Hepatocyte (in vitro differentiated cells): ENCODE measurements at regions not wholly inside any gene's neighbourhood (a gene's known extent, or its start where the extent isn't known, plus 50 kb on each side); places are given as distances from the start of the nearest gene placed in this dataset.

Experiments used
- CTCF ChIP-seq: fragments of 200-600 bp; sonication (generic); IDR thresholded peaks from 2 replicates; pipeline ENCODE4 v1.5.1; 2016; ENCODE audit warnings: antibody characterized with exemption, mild to moderate bottlenecking; ENCODE audit not compliant: poor library complexity
- EZH2 ChIP-seq: fragments of 200-600 bp; sonication (generic); IDR thresholded peaks from 2 replicates; pipeline ENCODE4 v1.6.1; 2016; ENCODE audit warnings: antibody characterized with exemption, mild to moderate bottlenecking, borderline replicate concordance
- EZH2phosphoT487 ChIP-seq: fragments of 200-600 bp; sonication (generic); IDR thresholded peaks from one replicate; pipeline ENCODE4 v1.6.1; 2018; ENCODE audit warnings: antibody characterized with exemption, mild to moderate bottlenecking, low read depth, moderate library complexity; ENCODE audit not compliant: unreplicated experiment, severe bottlenecking

DNA sequence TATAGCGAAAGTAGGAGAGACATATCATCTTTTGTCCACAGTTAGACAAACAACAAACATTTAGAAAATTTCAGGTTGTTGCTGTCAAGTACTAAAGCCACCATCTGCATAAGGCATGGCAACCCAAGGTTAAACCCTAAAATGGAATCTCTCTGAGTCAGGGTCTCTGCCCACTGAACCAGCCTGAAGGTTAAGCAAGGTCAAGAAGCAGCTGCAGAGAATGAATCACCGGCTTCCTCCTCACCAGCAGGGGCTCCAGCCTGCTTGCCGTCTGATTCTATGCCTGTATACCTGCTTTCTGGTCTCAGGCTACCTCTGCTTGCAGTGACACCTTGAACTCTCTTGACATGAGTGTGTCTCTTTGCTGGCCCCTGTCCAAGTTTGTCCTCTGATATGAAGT is 726.2 kb upstream of the SGCG start:
- no peak for TF ChIP-seq CTCF
- no peak for TF ChIP-seq EZH2
- no peak for TF ChIP-seq EZH2phosphoT487
